H1 (cell line): ENCODE measurements at regions not wholly inside any gene's neighbourhood (a gene's known extent, or its start where the extent isn't known, plus 50 kb on each side); places are given as distances from the start of the nearest gene placed in this dataset.

Experiments
- CTCF ChIA-PET: fragments of 300-600 bp; sonication (Branson Sonifier 250); formaldehyde crosslinking; loops from one replicate; lab custom pipeline; 2021; ENCODE audit not compliant: partially characterized antibody; lab: Charles Lee
- POLR2A ChIA-PET: fragments of 300-600 bp; sonication (Branson Sonifier 250); formaldehyde crosslinking; loops from one replicate; lab custom pipeline; 2021; ENCODE audit warnings: inconsistent platforms; ENCODE audit not compliant: partially characterized antibody; lab: Charles Lee
- DNase-seq, 2 experiments: peaks; one replicate each; pipeline versions ENCODE4 v3.0.0 to v3.0.0-alpha.2; 2010 to 2022; ENCODE audit warnings: low spot score in 2 of 2, low read depth in 1 of 2, mixed read lengths in 1 of 2
- FAIRE-seq: peaks from 2 replicates; lab custom pipeline; 2011; peaks lifted over from hg19 to GRCh38; lab: Jason Lieb, UNC
- H2AFZ ChIP-seq: 2 replicates; pipeline ENCODE4 v1.8.1; 2012; ENCODE audit warnings: low read length, inconsistent platforms
- H2AK5ac ChIP-seq: 2 replicates; pipeline ENCODE4 v1.6.1; 2013; ENCODE audit warnings: low read depth, low read length
- H2BK120ac ChIP-seq: replicated peaks from 2 replicates; pipeline ENCODE3; 2013; ENCODE audit warnings: low read depth, low read length, inconsistent platforms
- H2BK12ac ChIP-seq: 2 replicates; pipeline ENCODE4 v1.6.1; 2013; ENCODE audit warnings: low read depth, low read length
- H2BK15ac ChIP-seq: 2 replicates; pipeline ENCODE4 v1.6.1; 2013; ENCODE audit warnings: low read length
- H2BK20ac ChIP-seq: 2 replicates; pipeline ENCODE4 v1.6.1; 2013; ENCODE audit warnings: low read length
- H2BK5ac ChIP-seq: 2 replicates; pipeline ENCODE4 v1.6.1; 2013; ENCODE audit warnings: low read depth, low read length
- H3K14ac ChIP-seq: 2 replicates; pipeline ENCODE4 v1.6.1; 2013; ENCODE audit warnings: inconsistent platforms; ENCODE audit not compliant: insufficient read length
- H3K18ac ChIP-seq: 2 replicates; pipeline ENCODE4 v1.6.1; 2013; ENCODE audit warnings: low read length; ENCODE audit errors: extremely low read depth
- H3K23ac ChIP-seq: 2 replicates; pipeline ENCODE4 v1.6.1; 2013; ENCODE audit warnings: inconsistent platforms; ENCODE audit not compliant: insufficient read length
- H3K23me2 ChIP-seq: 2 replicates; pipeline ENCODE4 v1.6.1; 2013; ENCODE audit warnings: low read depth, low read length
- H3K27ac ChIP-seq: 2 replicates; pipeline ENCODE4 v1.6.1; 2011; ENCODE audit warnings: low read depth, low read length, inconsistent platforms
- H3K27me3 ChIP-seq, 4 experiments: replicated peaks in 1 of 4; 1 replicate in 1 of 4; 2 replicates in 3 of 4; pipeline versions ENCODE4 v1.6.1 to v1.8.1; 2011 to 2013; ENCODE audit warnings: low read length in 3 of 4, mild to moderate bottlenecking in 3 of 4, inconsistent platforms in 2 of 4, mixed read lengths in 2 of 4, moderate library complexity in 1 of 4; ENCODE audit not compliant: control insufficient read depth in 3 of 4, insufficient read depth in 3 of 4; ENCODE audit errors: extremely low read depth in 1 of 4
- H3K36me3 ChIP-seq, 4 experiments: 2 replicates each; pipeline versions ENCODE4 v1.6.1 to v1.8.1; 2011 to 2013; ENCODE audit warnings: mild to moderate bottlenecking in 4 of 4, low read length in 3 of 4, moderate library complexity in 2 of 4, control low read depth in 1 of 4, inconsistent platforms in 1 of 4; ENCODE audit not compliant: insufficient read depth in 4 of 4, control insufficient read depth in 2 of 4
- H3K4ac ChIP-seq: replicated peaks from 2 replicates; pipeline ENCODE3; 2013; ENCODE audit warnings: low read length, low read depth, mixed read lengths, inconsistent platforms; ENCODE audit not compliant: insufficient read length
- H3K4me1 ChIP-seq, 4 experiments: replicated peaks in 1 of 4; 1 replicate in 1 of 4; 2 replicates in 3 of 4; pipeline versions ENCODE4 v1.6.1 to v1.8.1; 2011 to 2013; ENCODE audit warnings: low read length in 3 of 4, inconsistent platforms in 2 of 4, mixed read lengths in 1 of 4; ENCODE audit not compliant: insufficient read depth in 4 of 4, control insufficient read depth in 3 of 4
- H3K4me2 ChIP-seq, 2 experiments: 2 replicates each; pipeline versions ENCODE4 v1.6.1 to v1.8.1; 2011 to 2013; ENCODE audit warnings: low read depth in 2 of 2, low read length in 2 of 2, control low read depth in 1 of 2, inconsistent platforms in 1 of 2, mild to moderate bottlenecking in 1 of 2; ENCODE audit not compliant: insufficient read depth in 1 of 2
- H3K4me3 ChIP-seq, 4 experiments: fragments of 200-600, 300-600 bp in 1 of 4; sonication (generic), shearing (Covaris generic), sonication (Bioruptor Twin) in 1 of 4; 2 replicates each; pipeline versions ENCODE4 v1.5.1 to v1.8.1; 2011 to 2016; ENCODE audit warnings: low read length in 4 of 4, low read depth in 3 of 4, control low read depth in 2 of 4, inconsistent platforms in 2 of 4, mild to moderate bottlenecking in 2 of 4, mixed read lengths in 1 of 4, moderate library complexity in 1 of 4; ENCODE audit not compliant: insufficient read depth in 2 of 4; ENCODE audit errors: extremely low read depth in 1 of 4
- H3K56ac ChIP-seq: replicated peaks from 2 replicates; pipeline ENCODE3; 2013; ENCODE audit warnings: low read depth, mild to moderate bottlenecking, mixed read lengths, low read length, inconsistent platforms; ENCODE audit not compliant: insufficient read length
- H3K79me1 ChIP-seq: 2 replicates; pipeline ENCODE4 v1.6.1; 2013; ENCODE audit warnings: low read depth, low read length, control low read depth
- H3K79me2 ChIP-seq, 2 experiments: 2 replicates each; pipeline versions ENCODE4 v1.6.1 to v1.8.1; 2012 to 2013; ENCODE audit warnings: low read length in 2 of 2, mild to moderate bottlenecking in 2 of 2, inconsistent platforms in 1 of 2; ENCODE audit not compliant: insufficient read depth in 2 of 2, control insufficient read depth in 1 of 2
- H3K9ac ChIP-seq, 4 experiments: replicated peaks in 1 of 4; 1 replicate in 1 of 4; 2 replicates in 3 of 4; pipeline versions ENCODE4 v1.6.1 to v1.8.1; 2011 to 2013; ENCODE audit warnings: low read depth in 3 of 4, low read length in 3 of 4, control low read depth in 2 of 4, mild to moderate bottlenecking in 2 of 4, moderate library complexity in 2 of 4, inconsistent platforms in 1 of 4; ENCODE audit errors: extremely low read depth in 1 of 4
- H3K9me3 ChIP-seq, 2 experiments: 2 replicates each; pipeline versions ENCODE4 v1.6.1 to v1.8.1; 2012 to 2013; ENCODE audit warnings: mild to moderate bottlenecking in 2 of 2, moderate library complexity in 2 of 2, control low read depth in 1 of 2, inconsistent platforms in 1 of 2, low read depth in 1 of 2, low read length in 1 of 2, mixed read lengths in 1 of 2; ENCODE audit not compliant: insufficient read depth in 2 of 2
- H4K20me1 ChIP-seq, 2 experiments: replicated peaks in 1 of 2; 2 replicates each; pipeline versions ENCODE3 to v1.8.1; 2011 to 2013; ENCODE audit warnings: inconsistent platforms in 2 of 2, low read length in 2 of 2, mild to moderate bottlenecking in 1 of 2; ENCODE audit not compliant: insufficient read depth in 2 of 2, control insufficient read depth in 1 of 2
- H4K5ac ChIP-seq: 2 replicates; pipeline ENCODE4 v1.6.1; 2013; ENCODE audit warnings: low read length, low read depth, mixed read lengths, inconsistent platforms; ENCODE audit not compliant: insufficient read length
- H4K8ac ChIP-seq: 2 replicates; pipeline ENCODE4 v1.8.0; 2013; ENCODE audit warnings: mild to moderate bottlenecking, moderate library complexity, low read length, inconsistent platforms; ENCODE audit not compliant: insufficient read depth; ENCODE audit errors: extremely low read depth
- H4K91ac ChIP-seq: replicated peaks from 2 replicates; pipeline ENCODE3; 2013; ENCODE audit warnings: low read length, mixed read lengths, inconsistent platforms; ENCODE audit not compliant: insufficient read length
- WGBS, 2 experiments: shearing (Covaris generic) in 1 of 2; methylation state at CpG; one replicate each; pipeline versions ENCODE4 v1.1.6 to v1.1.7; 2013 to 2015; ENCODE audit warnings: low lambda C conversion rate in 2 of 2, mixed read lengths in 2 of 2, inconsistent platforms in 1 of 2, low coverage in 1 of 2, missing lambda C conversion rate in 1 of 2; ENCODE audit not compliant: insufficient replicate concordance in 2 of 2, insufficient coverage in 1 of 2, insufficient read length in 1 of 2; ENCODE audit errors: extremely low coverage in 1 of 2, missing lambda C conversion rate in 1 of 2; 5-methylcytosine and 5-hydroxymethylcytosine counted together

DNA sequence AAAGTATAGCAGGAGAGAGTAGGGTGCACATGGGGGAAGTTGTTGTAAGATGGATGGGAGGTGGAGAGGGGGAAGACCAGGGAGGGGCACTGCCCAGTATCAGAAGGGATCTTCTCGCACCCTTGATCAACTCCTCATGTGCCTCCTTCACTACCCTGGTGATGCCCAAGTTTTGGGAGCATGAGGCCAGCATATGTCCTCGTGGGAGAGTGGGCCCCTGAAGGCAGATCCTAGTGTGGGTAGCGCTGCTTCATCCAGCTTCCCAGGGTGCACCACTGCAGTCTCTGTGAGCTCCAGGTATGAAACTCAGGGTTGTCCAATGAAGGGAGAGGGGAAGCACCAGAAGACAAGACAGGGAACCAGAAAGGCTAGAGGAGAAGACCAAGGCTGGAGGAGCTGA is 82.2 kb upstream of the FOXP4 start:
- Histone ChIP-seq H2AFZ (no peak overlapping the region), H4K20me1 (no peaks in the 10 kb centered on the region), H3K4ac (no peak overlapping the region), H2BK15ac (no peak overlapping the region), H3K79me1 (no peaks in the 10 kb centered on the region), H3K27me3 (peaks cover 0 to 42% (median 26%) of the 10 kb centered on the region in 4 experiments; a peak in 6 of 7 replicates), H4K8ac (no peak overlapping the region), H3K9ac (no peak overlapping the region), H2BK120ac (no peak overlapping the region), H3K36me3 (no peaks in the 10 kb centered on the region), H3K4me3 (no peak overlapping the region), H2BK20ac (no peak overlapping the region), H3K23me2 (no peaks in the 10 kb centered on the region; the same call in 1 of the 2 replicates), H3K79me2 (no peaks in the 10 kb centered on the region), H3K56ac (no peak overlapping the region), H4K91ac (no peak overlapping the region), H3K23ac (no peak overlapping the region), H3K27ac (no peak overlapping the region), H3K4me1 (peaks cover 2 to 18% (median 5%) of the 10 kb centered on the region in 4 experiments; a peak in 5 of 7 replicates), H3K18ac (no peak overlapping the region), H2AK5ac (no peak overlapping the region), H3K4me2 (no peak overlapping the region), H4K5ac (no peak overlapping the region), H2BK5ac (no peak overlapping the region), H3K9me3 (no peaks in the 10 kb centered on the region), H3K14ac (no peak overlapping the region), H2BK12ac (no peak overlapping the region)
- no peak for DNase-seq
- 88% methylated on average over 3 of the region's 3 CpGs; no CpG with 5 or more reads in 1 of the 2 experiments for WGBS, 2 experiments
- no peak for FAIRE-seq
- CTCF ChIA-PET: interaction anchor here (0.8 to 19.6 kb wide), 9 partner anchors 13 to 127 kb away, joined by 3 to 239 read pairs (median 3); no protein-coding TSS in a partner anchor
- POLR2A ChIA-PET: interaction anchor here (1.6 kb wide), 1 partner anchor 60 kb away, joined by 3 read pairs; no protein-coding TSS in a partner anchor
